Trophoblast cell (in vitro differentiated cells and primary cell): ENCODE measurements at regions not wholly inside any gene's neighbourhood (a gene's known extent, or its start where the extent isn't known, plus 50 kb on each side); places are given as distances from the start of the nearest gene placed in this dataset.
A peak's percentile ranks its signal among the peaks of the same experiment; 100 is the strongest.

ENCODE experiments used
- DNase-seq, 2 donors: peaks; one replicate each; pipeline ENCODE4 v3.0.0-alpha.2; 2016
- H2AFZ ChIP-seq: 2 replicates; pipeline ENCODE4 v1.6.1; 2013; ENCODE audit warnings: low read length, moderate library complexity, mild to moderate bottlenecking; ENCODE audit not compliant: insufficient read depth, poor library complexity
- H2AK5ac ChIP-seq: 2 replicates; pipeline ENCODE4 v1.6.1; 2013; ENCODE audit warnings: mild to moderate bottlenecking, low read length
- H2BK120ac ChIP-seq: 2 replicates; pipeline ENCODE4 v1.6.1; 2013; ENCODE audit warnings: low read length, mild to moderate bottlenecking, moderate library complexity; ENCODE audit not compliant: insufficient read depth, poor library complexity
- H2BK12ac ChIP-seq: 2 replicates; pipeline ENCODE4 v1.6.1; 2013; ENCODE audit warnings: mild to moderate bottlenecking, low read length, moderate library complexity
- H2BK5ac ChIP-seq: 2 replicates; pipeline ENCODE4 v1.6.1; 2013; ENCODE audit warnings: low read length, low read depth, moderate library complexity, mild to moderate bottlenecking; ENCODE audit not compliant: poor library complexity
- H3K14ac ChIP-seq: 2 replicates; pipeline ENCODE4 v1.6.1; 2013; ENCODE audit warnings: mild to moderate bottlenecking, low read length
- H3K18ac ChIP-seq: 2 replicates; pipeline ENCODE4 v1.6.1; 2013; ENCODE audit warnings: mild to moderate bottlenecking, low read length
- H3K23ac ChIP-seq: 2 replicates; pipeline ENCODE4 v1.6.1; 2013; ENCODE audit warnings: low read length
- H3K27ac ChIP-seq: 2 replicates; pipeline ENCODE4 v1.5.1; 2013; ENCODE audit warnings: low read depth, mild to moderate bottlenecking, inconsistent platforms, low read length, moderate library complexity
- H3K27me3 ChIP-seq: 2 replicates; pipeline ENCODE4 v1.6.1; 2013; ENCODE audit warnings: inconsistent platforms, mild to moderate bottlenecking, low read length, moderate library complexity; ENCODE audit not compliant: insufficient read depth
- H3K36me3 ChIP-seq, 2 experiments: 1 replicate in 1 of 2; 2 replicates in 1 of 2; pipeline ENCODE4 v1.6.1; 2013; ENCODE audit warnings: low read length in 2 of 2, mild to moderate bottlenecking in 2 of 2, moderate library complexity in 1 of 2; ENCODE audit not compliant: insufficient read depth in 2 of 2, control insufficient read depth in 1 of 2
- H3K4ac ChIP-seq: 2 replicates; pipeline ENCODE4 v1.6.1; 2013; ENCODE audit warnings: low read depth, mild to moderate bottlenecking, low read length, moderate library complexity
- H3K4me1 ChIP-seq, 2 experiments: 1 replicate in 1 of 2; 2 replicates in 1 of 2; pipeline ENCODE4 v1.6.1; 2013; ENCODE audit warnings: low read length in 2 of 2, mild to moderate bottlenecking in 2 of 2, moderate library complexity in 1 of 2; ENCODE audit not compliant: insufficient read depth in 2 of 2, control insufficient read depth in 1 of 2
- H3K4me2 ChIP-seq: 2 replicates; pipeline ENCODE4 v1.6.1; 2013; ENCODE audit warnings: inconsistent platforms, mild to moderate bottlenecking, low read length, moderate library complexity
- H3K4me3 ChIP-seq: 2 replicates; pipeline ENCODE4 v1.5.1; 2013; ENCODE audit warnings: mild to moderate bottlenecking, low read depth, low read length, inconsistent platforms
- H3K79me1 ChIP-seq: one replicate; pipeline ENCODE4 v1.6.1; 2013; ENCODE audit warnings: low read length
- H3K79me2 ChIP-seq: 2 replicates; pipeline ENCODE4 v1.6.1; 2013; ENCODE audit warnings: low read length, mild to moderate bottlenecking; ENCODE audit not compliant: control insufficient read depth, insufficient read depth, poor library complexity
- H3K9ac ChIP-seq: 2 replicates; pipeline ENCODE4 v1.6.1; 2013; ENCODE audit warnings: mild to moderate bottlenecking, low read length
- H3K9me3 ChIP-seq: 2 replicates; pipeline ENCODE4 v1.6.1; 2013; ENCODE audit warnings: low read depth, mild to moderate bottlenecking, control low read depth, inconsistent platforms, low read length; ENCODE audit not compliant: insufficient read depth
- H4K12ac ChIP-seq: 2 replicates; pipeline ENCODE4 v1.6.1; 2013; ENCODE audit warnings: low read depth, mild to moderate bottlenecking, low read length, moderate library complexity
- H4K8ac ChIP-seq: 2 replicates; pipeline ENCODE4 v1.6.1; 2013; ENCODE audit warnings: low read depth, mild to moderate bottlenecking, low read length, moderate library complexity
- H4K91ac ChIP-seq: one replicate; pipeline ENCODE4 v1.6.1; 2013; ENCODE audit warnings: low read depth, mild to moderate bottlenecking, low read length, moderate library complexity
- WGBS: extraction: QIAGEN DNeasy Blood & Tissue Kit; methylation state at CpG from one replicate; pipeline ENCODE4 v1.1.7; 2013; ENCODE audit warnings: missing lambda C conversion rate; ENCODE audit not compliant: insufficient read length, insufficient coverage; ENCODE audit errors: extremely low coverage; 5-methylcytosine and 5-hydroxymethylcytosine counted together

- no peak overlapping the region for H3K4me2 ChIP-seq
- DNase-seq = no peak
- H3K27ac ChIP-seq = no peak overlapping the region
- no peak overlapping the region for H2BK120ac ChIP-seq
- no CpG with 5 or more reads among the region's 2 CpGs for whole genome bisulfite sequencing
- no peaks in the 10 kb centered on the region for H3K4me1 ChIP-seq
- peaks cover 2% of the 10 kb centered on the region for H3K27me3 ChIP-seq
- no peak overlapping the region for H3K14ac ChIP-seq
- H2AFZ ChIP-seq = no peak overlapping the region
- H3K9me3 ChIP-seq = peaks cover 1% of the 10 kb centered on the region
- H4K12ac ChIP-seq = no peak overlapping the region
- H4K91ac ChIP-seq = no peak overlapping the region
- no peak overlapping the region for H3K4me3 ChIP-seq
- H3K23ac ChIP-seq = no peak overlapping the region
- no peak overlapping the region for H4K8ac ChIP-seq
- no peak overlapping the region for H2BK12ac ChIP-seq
- no peak overlapping the region for H3K9ac ChIP-seq
- no peak overlapping the region for H3K18ac ChIP-seq
- no peaks in the 10 kb centered on the region for H3K79me2 ChIP-seq
- no peak overlapping the region for H2AK5ac ChIP-seq
- H3K4ac ChIP-seq = no peak overlapping the region
- no peak overlapping the region for H2BK5ac ChIP-seq
- H3K36me3 ChIP-seq = no peaks in the 10 kb centered on the region
- H3K79me1 ChIP-seq = no peaks in the 10 kb centered on the region
Observed at GRCh38 chr9:131800366-131800765, 60.5 kb upstream of the RAPGEF1 start.

- no peak overlapping the region for H2AK5ac ChIP-seq
- H2BK120ac ChIP-seq = no peak overlapping the region
- no peak overlapping the region for H4K91ac ChIP-seq
- H3K27ac ChIP-seq = no peak overlapping the region
- no peak overlapping the region for H3K18ac ChIP-seq
- no peak overlapping the region for H3K14ac ChIP-seq
- no peaks in the 10 kb centered on the region for H3K4me1 ChIP-seq
- H3K4me2 ChIP-seq = no peak overlapping the region
- H2BK12ac ChIP-seq = no peak overlapping the region
- H3K79me1 ChIP-seq = no peaks in the 10 kb centered on the region
- peaks cover 2% of the 10 kb centered on the region for H3K27me3 ChIP-seq
- no peak overlapping the region for H4K8ac ChIP-seq
- peaks cover 1% of the 10 kb centered on the region for H3K9me3 ChIP-seq
- no peak overlapping the region for H2AFZ ChIP-seq
- H4K12ac ChIP-seq = no peak overlapping the region
- H3K36me3 ChIP-seq = no peaks in the 10 kb centered on the region
- DNase-seq = peak in 1 of 2 donors; percentile 58
- no peak overlapping the region for H3K4me3 ChIP-seq
- no CpG with 5 or more reads among the region's 8 CpGs for WGBS
- no peaks in the 10 kb centered on the region for H3K79me2 ChIP-seq
- no peak overlapping the region for H3K9ac ChIP-seq
- H2BK5ac ChIP-seq = no peak overlapping the region
- H3K23ac ChIP-seq = no peak overlapping the region
- H3K4ac ChIP-seq = no peak overlapping the region
Observed at GRCh38 chr9:131799177-131799823, 59.4 kb upstream of the RAPGEF1 start.

DNA sequence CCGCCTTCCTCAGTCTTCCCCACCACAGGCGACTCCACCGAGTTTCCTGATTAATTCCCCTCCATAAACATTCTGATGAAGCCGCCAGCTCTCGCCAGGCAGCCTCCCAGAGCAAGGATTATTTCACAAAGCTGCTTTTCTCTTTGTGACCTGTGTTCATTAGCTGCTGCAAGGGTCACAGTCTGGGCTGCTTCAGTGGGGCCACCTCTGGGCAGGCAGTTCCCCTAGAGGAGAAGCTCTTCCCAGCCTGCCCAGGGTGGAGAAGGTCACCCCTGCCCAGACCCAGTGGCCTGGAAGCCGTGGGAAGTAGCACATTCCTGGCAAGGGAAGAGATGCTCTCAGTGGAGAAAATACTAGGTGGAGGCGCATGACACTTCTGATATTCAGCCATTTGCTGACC lies 58.4 kb upstream of the RAPGEF1 start:
- Histone ChIP-seq H3K9me3 (peaks cover 1% of the 10 kb centered on the region), H3K27me3 (peaks cover 2% of the 10 kb centered on the region), H3K18ac (no peak overlapping the region), H4K91ac (no peak overlapping the region), H3K4me1 (no peaks in the 10 kb centered on the region), H3K9ac (no peak overlapping the region), H3K36me3 (no peaks in the 10 kb centered on the region), H3K79me1 (no peaks in the 10 kb centered on the region), H3K4ac (no peak overlapping the region), H3K27ac (no peak overlapping the region), H2BK5ac (no peak overlapping the region), H3K14ac (no peak overlapping the region), H3K79me2 (no peaks in the 10 kb centered on the region), H2AK5ac (no peak overlapping the region), H2BK12ac (no peak overlapping the region), H2BK120ac (no peak overlapping the region), H3K23ac (no peak overlapping the region), H2AFZ (no peak overlapping the region), H4K8ac (no peak overlapping the region), H4K12ac (no peak overlapping the region), H3K4me3 (no peak overlapping the region), H3K4me2 (no peak overlapping the region)
- no peak for DNase-seq
- no CpG with 5 or more reads among the region's 7 CpGs for WGBS

- Histone ChIP-seq H3K23ac (no peak overlapping the region), H3K4ac (no peak overlapping the region), H3K4me1 (no peaks in the 10 kb centered on the region), H3K4me3 (no peak overlapping the region), H3K79me2 (no peaks in the 10 kb centered on the region), H3K36me3 (no peaks in the 10 kb centered on the region), H3K9ac (no peak overlapping the region), H3K14ac (no peak overlapping the region), H3K4me2 (no peak overlapping the region), H2BK5ac (no peak overlapping the region), H4K8ac (no peak overlapping the region), H3K27me3 (no peaks in the 10 kb centered on the region), H3K79me1 (no peaks in the 10 kb centered on the region), H4K91ac (no peak overlapping the region), H2AK5ac (no peak overlapping the region), H3K9me3 (peaks cover 4% of the 10 kb centered on the region), H3K27ac (no peak overlapping the region), H3K18ac (no peak overlapping the region), H2BK12ac (no peak overlapping the region), H4K12ac (no peak overlapping the region), H2BK120ac (no peak overlapping the region), H2AFZ (no peak overlapping the region)
- WGBS = no CpG with 5 or more reads among the region's 15 CpGs
- no peak for DNase-seq
Observed at GRCh38 chr9:131794393-131794792, 54.5 kb upstream of the RAPGEF1 start.
